ENCODE measurements at regions not wholly inside any gene's neighbourhood (a gene's known extent, or its start where the extent isn't known, plus 50 kb on each side); places are given as distances from the start of the nearest gene placed in this dataset.
A peak's percentile ranks its signal among the peaks of the same experiment; 100 is the strongest.

DNA sequence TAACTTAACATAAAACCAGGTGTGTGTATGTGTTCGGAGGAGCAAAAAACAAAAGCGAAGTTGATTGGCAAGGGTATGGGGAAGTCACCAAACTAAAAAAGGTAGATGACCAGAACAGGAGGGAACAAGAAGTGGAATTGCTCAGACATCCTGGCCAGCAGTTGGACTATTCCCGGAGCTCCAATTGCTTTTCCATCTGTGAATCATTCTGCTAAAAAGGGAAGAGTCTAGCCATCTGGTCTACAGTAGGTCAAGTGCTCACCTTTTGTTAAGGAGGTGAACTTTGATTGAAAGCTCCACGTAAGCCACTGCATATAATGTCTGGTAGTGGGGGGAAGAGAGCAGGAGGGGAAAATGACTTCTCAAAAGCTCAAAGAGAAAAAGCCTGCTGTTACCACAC is 50.0 kb upstream of the BET1 start:
- DNase-seq (ENCODE audit: low spot score): no peak

DNA sequence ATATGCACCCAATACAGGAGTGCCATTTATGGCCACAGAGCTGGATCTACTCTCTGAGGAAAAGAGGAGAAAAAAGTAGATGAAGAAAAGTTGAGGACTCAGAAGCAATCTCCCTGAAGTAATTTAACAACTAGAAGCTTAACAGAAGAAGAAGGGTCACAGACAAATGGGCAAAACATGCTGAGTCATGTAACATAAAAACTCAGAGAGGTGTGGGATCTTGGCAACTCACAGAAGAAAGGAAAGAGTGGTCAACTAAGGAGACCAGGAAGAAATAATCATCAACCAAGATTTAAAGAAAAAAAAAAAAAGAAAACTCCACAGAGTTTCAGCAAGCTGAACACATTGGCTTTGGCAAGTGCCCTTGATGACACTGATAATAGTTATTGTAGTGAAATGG is 51.8 kb upstream of the BET1 start:
- no peak for DNase-seq (ENCODE audit: low spot score)

DNA sequence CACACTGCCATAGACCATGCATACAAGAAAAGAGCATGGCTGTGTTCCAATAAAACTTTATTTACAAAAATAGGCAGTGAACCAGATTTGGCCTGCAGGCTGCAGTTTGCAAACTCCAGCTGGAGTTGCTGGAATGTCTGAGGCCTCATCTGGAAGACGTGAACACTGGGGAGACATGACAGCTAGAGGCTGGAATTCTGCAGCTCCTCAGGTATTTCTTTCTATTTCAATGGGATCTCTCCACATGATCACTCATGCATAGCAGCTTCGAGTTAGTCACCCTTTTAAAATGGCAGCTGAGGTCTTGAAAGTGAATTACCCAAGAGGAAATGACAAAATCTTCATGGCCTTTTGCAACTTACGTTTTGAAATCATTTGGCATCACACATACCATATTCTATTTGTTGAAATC is 52.6 kb upstream of the BET1 start:
- no peak for DNase-seq (ENCODE audit: low spot score)

DNA sequence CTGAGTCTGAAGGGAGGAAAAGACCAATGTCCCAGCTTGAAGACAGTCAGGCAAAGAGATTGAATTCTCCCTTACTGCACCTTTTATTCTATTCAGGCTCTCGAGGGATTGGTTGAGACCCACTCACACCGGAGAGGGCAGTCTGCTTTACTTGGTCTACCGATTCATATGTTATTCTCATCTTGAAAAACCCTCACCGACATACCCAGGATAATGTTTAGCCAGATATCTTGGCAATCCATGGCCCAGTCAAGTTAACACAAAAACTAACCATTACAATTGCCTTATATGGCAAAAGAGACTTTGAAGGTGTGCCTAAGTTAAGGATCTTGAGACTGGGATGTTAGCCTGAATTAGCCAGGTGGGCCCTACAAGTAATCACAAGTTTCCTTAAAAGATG is 53.8 kb upstream of the BET1 start:
- no peak for DNase-seq (ENCODE audit: low spot score)

DNA sequence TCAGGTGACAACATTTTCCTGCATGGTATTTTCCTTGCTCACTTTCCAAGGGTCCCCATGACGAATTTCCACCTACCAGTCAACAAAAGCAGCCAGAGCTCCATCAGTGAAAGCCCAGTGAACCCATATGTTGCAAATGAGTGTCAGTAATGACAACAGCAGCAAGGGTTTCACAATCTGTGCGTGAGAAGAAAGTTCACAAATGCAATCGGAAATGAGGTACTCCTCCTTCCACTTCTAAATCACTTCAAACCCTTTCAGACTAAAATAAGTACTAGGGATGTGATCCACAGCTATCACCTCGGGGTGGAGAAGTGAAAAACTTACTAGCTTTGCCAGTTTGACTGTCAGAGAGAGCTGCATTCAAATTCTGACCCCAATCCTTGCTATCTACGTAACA is 55.6 kb upstream of the BET1 start:
- no peak for DNase-seq (ENCODE audit: low spot score)

DNA sequence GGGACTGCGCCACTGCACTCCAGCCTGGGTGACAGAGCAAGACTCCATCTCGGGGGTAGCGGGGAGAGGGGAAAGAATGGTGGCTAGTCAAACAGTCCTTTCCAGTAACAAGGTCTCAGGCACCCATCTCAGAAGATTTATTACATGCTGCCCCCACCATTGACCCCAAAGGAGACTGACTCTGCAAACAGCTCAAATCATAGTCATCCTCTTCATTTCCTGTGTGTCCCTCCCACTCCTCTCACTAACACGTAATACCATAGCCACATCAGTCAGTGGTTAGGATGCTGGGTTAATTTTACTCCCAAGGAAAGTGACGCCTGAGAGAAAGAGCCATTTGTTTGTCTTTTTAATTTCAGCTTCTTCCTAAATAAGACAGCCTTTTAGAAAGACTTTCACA is 56.6 kb upstream of the BET1 start:
- no peak for DNase-seq (ENCODE audit: low spot score)

DNA sequence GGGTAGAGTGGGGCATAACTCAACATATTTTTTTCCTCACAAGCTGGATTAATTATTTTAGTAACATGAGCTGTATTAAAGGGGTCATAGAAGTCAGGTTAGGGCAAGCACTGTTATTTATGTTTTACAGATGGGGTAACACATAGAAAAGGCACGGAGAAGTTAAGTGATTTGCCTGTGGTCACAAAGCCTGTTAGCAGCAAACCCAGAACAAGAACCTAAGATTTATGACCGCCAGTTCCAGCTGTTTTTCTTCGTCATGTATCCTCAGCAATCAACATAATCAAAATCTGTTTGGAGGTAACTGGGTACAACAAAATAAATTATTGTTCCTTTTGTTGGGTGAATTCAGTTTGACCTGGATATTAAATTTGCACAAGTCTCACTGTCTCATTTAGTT is 57.2 kb upstream of the BET1 start:
- DNase-seq (ENCODE audit: low spot score): no peak

DNA sequence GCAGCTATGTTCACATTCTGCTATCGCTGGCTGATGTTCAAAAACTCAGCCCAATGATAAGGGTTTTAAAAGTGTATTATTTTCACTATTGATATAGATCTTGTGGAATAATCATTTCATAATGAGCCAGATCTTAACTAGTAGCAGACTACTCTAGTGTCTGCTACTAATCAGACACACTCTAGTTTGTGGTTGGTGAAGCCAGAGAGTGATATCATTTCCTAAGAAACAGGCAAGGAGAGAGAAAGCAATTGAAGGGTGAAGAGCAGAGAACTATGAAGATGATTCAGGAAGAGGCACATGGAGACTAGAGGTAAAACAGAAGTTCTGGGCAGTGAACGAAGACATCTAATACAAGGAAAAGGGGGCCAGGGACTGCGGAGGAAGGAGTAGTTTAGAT is 58.2 kb upstream of the BET1 start:
- no peak for DNase-seq (ENCODE audit: low spot score)

DNA sequence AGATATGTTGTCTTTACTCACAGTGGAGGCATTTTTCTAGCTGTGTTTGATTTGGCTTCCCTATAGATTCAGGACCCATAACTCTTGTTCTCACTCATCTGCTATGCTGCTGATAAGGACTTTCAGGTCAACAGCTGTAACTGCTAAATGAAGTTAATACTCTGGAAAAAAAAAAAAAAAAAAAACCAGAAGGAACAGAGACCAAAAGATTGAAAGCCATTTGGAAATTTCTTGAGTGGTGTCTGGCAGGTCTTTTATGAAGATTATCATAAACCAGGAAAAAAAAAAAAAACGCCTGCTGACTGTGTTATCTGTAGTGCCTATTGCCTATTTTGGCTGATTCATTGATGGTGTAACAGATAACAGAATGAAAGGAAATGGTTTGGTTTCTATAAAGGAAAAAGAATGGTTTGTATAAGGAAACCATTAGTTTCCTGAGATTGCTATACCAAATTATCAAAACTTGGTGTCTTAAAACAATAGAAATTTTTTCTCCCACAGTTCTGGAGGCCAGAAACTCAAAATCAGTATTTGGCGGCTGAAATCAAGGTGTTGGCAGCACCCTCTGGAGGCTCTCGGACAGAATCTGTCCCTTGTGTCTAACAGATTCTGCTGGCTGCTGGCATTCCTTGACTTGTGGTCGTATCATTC is 60.5 kb upstream of the BET1 start:
- DNase-seq (ENCODE audit: low spot score): no peak

DNA sequence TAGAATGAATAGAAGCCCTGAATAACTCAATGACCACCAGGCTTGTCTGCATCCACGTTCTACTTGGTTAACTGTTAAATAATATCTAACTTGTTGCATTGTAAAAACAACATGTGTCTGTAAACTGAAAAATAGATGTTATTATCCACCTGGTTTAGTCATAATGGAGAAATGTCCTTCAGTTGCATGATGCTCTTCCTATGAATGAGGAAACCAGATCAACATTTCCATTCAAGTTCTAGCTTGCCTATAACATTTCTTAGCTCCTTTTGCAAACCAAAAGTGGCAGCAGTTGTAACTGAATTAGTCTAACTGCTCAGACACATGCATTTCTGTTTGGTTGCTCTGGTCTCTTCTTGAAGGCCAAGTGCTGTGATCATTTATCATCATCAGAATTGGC is 62.9 kb upstream of the BET1 start:
- no peak for DNase-seq (ENCODE audit: low spot score)

DNA sequence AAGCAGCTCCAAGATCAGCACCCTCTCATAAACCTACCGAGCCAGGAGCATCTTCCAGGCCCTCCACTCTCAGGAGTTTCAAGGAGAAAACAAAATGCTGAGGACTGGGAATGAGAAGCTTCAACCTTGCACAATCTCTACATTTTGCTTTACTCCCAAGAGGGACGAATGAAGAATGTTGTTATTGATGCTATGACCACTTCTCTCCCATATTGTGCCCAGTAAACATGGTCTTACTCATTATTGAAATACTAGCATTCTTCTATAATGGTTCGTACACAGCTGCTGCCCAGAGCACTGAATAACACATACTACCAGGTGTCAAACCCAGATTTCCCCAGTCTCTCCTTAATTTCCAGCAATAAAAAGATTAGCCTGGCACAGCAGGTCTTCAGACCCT is 63.4 kb upstream of the BET1 start:
- DNase-seq (ENCODE audit: low spot score): no peak

DNA sequence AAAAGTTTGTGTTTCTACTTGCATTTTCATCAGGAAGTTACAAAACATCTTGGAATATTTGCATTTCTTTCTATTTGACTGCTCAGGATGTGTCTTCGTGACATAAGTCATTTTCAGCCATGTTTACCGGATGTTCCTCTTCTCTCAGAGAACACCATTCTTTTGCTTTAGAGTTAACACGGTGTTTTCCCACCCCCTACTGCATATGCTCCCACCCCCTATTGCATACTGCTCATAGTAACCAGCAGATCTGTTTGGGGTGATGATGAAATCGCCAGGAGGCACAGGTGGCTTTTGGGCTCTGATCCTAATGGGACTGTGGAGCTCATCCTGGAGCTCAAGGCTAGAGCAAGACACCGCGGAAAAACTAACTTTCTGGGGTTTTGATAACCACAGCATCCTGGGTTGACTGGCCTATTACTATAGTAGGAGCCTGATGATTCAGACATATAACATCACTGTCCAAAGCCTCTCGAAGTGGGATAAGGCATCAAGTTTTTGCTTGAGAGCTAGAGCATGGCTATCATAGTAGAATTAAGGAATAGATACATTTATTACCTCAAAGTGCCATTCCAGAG is 65.1 kb upstream of the BET1 start:
- no peak for DNase-seq (ENCODE audit: low spot score)

DNA sequence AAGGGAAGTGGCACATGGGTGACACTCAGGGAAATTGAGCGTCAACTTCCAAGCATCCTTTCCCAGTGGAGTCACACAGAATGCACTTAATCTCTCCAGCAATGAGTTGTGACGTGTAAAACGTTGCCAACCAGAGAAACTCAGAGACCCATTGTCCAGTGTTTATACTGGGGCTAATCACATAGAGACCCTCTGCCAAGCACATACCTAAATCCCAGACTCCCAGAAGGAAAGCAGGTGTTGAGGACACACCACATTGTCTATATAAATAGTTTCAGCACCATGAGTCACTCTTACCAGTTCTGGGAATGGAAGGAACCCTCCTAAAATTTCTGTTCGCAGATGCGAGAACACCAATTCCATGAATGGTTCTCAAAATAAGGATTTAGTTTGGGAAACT is 76.4 kb upstream of the BET1 start:
- DNase-seq (ENCODE audit: low spot score): no peak

DNA sequence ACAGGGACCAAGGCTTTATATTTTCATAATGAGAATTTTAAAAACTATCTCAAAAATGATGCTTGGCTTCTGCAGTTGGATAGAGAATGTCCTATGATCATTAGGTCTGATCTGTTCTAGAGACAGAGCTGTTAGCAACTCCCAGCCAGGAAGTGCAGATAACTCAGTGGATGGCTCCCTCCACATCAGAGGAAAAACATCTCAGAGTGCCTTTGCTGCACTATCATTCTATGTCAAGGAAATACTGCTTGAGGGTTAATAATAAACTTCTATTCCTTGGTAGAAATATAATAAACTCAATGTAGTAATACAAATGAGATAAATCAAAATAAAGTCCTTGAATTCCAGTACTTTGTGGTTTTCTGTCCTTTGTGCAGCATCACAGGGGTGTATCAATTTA is 78.0 kb upstream of the BET1 start:
- no peak for DNase-seq (ENCODE audit: low spot score)

DNA sequence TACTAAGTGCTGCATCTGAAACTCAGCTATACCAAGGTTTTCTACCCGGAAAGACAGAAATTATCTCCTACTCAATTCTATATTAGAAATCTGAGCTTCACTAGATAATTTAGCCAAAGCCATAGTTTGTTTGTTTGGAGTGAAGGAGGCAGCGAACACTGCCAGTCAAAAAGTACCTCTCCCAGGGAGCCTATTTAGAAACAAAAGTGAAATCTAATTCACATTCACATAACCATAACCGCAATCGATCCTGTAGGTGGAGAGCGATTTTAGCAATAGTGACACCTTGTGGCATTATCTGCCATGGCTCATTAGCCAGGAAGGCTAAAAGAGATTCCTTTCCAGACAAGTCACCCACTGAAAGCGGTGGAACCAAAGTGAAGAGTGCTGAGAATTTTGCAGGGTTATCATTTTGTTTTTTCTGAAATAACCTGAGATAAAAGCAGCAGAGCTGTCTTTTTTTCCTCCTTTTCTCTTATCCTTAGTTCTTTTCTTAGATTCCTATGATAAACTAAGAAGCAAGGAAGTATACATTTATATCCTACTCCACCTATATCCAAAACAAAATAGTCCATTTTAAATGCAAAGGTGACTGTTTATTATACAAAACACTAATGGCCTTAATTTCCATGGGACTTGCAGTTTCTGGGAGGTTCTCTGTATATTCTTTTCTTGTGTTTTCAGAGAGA is 83.7 kb upstream of the BET1 start:
- DNase-seq (ENCODE audit: low spot score): peak; percentile 66

DNA sequence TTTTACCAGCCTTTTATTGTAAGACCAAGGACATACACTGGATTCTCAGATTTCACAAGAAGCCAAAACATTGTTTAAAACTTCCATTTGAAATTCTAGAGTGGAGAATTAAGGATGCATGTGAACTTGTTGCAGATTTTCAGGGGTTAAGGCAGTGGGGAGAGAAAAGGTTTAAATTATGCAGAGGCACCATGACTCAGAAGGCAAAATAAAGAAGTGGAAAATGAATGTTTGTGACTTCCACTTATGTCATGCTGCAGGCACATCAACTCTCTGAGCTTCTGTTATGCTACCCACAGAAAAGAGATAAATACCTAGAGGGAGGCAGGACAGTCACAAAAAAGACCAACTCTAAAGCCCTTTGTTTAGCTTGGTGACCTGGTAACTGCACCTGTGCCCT is 84.4 kb upstream of the BET1 start:
- DNase-seq (ENCODE audit: low spot score): no peak

DNA sequence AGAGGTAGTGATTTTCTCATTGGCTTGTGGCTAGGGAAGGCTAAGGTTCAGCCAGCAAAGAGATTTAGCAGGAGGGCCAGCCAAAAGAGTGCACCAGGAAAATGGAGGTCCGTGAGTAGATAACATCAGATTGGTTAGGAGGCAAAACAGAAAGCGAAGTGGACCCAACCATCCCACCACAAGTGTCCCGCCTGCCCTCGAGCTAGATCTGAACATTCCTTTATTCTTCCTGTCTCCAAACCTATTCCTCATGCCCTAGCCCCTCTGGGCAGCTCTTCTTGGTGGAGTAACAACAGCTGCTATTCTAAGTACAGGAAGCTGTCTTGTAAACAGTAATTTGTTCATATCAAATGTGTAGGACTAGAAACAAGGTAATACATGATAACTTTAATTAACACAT is 85.7 kb upstream of the BET1 start:
- no peak for DNase-seq (ENCODE audit: low spot score)

DNA sequence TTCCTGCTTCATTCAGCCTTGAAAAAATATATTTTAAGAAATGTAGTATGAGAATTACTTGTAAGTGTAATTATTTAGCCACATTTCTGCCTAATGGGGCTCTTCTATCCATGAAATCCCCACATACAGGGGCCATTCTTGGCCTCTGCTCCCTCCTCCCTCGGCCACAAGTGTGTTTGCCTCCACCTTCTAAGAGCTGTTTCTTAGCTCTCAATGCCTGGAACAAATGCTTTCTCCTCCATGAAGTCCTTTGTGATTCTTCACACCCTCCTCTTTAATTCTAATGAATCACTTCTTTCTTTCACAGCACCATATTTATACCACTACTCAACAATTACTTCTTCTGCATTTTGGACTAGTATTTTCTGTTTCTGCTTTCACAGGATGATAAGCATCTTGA is 88.8 kb upstream of the BET1 start:
- no peak for DNase-seq (ENCODE audit: low spot score)

DNA sequence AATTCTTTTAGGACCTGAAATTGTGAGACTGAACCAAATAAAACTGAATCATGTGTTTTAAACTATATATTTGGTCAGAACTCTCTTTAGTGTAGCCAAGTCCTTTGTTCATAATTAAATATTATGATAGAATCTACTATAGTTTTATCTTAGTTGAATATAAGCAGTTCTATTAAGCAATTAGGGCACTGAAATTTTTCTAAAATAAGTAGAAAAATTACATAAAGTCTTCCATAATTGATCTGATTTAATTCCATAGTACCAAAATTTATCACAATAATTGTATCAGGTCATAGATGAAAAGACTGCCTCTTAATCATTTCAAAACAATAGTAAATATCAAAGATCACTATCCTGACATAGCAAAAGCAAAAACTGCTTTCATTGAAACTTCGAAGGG is 90.1 kb upstream of the BET1 start:
- no peak for DNase-seq (ENCODE audit: low spot score)

DNA sequence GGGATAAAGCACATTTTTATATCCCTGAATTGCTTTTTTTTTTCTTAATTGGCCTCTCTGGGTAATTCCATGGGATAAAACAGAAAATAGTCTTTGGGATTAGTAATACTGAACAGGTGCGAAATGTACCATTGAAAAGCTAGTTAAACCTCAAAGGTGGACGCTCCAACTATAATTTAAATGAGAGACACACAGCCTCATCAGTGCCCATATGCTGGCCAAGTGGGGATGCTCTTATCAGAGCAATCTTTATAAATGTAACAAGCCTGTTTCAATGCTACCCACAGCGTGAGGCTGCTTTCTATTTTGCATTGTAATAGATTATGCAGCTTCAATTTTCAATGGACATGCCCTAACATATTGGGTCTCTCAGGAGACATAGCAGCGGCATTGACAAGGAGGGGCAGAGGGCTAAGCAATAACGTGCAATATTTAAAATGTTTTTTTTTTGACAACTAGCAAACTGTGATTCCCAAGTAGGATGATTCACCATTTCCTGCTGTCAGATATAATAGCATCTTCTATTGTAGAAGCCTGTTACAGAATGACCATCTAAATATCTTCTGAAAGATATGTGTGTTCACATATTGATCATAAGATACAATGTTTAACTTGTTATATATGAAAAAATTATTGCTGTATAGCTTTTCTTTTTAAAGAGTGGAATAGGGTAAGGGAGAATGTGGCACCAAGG is 91.3 kb upstream of the BET1 start:
- DNase-seq (ENCODE audit: low spot score): no peak

DNA sequence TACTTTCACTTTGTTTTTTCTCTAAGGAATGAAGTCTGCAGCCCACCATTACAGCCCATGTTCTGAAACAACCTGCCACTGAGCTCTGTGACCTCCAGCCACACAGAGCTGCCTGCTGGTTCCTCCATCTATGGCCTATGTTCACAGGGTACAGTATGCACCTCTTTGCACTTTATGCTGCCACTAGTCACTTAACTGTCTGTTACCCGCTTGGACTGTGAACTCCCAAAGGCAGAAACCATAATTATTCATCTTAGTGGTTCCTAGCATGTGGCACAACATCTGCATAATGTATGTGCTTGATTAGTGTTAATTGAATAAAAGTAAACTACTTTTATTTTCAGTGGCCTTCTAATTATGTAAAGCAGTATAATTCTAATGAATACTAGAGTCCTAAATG is 95.5 kb upstream of the BET1 start:
- DNase-seq (ENCODE audit: low spot score): no peak

DNA sequence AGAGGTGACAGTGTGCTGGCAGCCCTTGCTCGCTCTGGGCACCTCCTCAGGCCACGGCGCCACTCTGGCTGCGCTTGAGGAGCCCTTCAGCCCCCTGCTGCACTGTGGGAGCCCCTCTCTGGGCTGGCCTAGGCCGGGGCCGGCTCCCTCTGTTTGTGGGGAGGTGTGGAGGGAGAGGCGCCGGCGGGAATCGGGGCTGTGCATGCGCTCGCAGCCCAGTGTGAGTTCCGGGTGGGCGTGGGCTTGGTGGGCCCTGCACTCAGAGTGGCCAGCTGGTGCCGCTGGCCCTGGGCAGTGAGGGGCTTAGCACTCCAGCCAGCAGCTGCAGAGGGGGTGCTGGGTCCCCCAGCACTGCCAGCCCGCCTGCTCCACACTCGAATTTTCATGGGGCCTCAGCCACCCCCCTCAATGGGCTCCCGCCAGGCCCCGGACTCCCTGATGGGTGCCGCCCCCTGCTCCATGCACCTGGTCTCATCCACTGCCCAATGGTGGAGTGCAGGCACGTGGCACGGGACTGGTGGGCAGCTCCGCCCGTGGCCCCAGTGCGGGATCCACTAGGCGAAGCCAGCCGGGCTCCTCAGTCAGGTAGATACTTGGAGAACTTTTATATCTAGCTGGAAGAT is 96.7 kb upstream of the BET1 start:
- no peak for DNase-seq (ENCODE audit: low spot score)

DNA sequence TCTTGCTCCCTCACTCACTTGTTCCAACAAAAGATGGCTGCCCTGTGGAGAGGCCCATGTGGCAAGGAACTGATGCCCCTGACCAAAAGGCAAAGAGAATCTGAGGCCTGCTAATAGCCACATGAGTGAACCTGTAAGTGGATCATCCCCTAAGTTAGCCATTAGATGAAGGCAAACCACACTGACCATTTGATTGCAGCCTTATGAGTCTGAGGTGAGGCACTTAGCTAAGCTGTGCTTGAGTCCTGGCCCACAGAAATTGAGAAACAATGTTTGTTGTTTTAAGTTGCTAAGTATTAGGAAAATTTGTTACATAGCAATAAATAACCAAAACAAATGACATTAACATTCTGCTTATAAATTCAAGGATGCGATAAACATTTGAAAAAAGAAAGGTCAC is 100.1 kb upstream of the BET1 start:
- DNase-seq (ENCODE audit: low spot score): no peak

Measured in CD4-positive, alpha-beta T cell treated with Interleukin-15 for 4 hours (primary cell).